SK-N-SH (cell line): ENCODE measurements at regions not wholly inside any gene's neighbourhood (a gene's known extent, or its start where the extent isn't known, plus 50 kb on each side); places are given as distances from the start of the nearest gene placed in this dataset.

ENCODE experiments used
- CTCF ChIA-PET: fragments of 300-600, 350-600 bp; formaldehyde crosslinking; extraction: SDS; loops from one replicate; lab custom pipeline; 2021; lab: Yijun Ruan, JAX
- POLR2A ChIA-PET: fragments of 350-600 bp; sonication (Branson Sonifier 250); formaldehyde crosslinking; extraction: SDS; loops from one replicate; lab custom pipeline; 2020; ENCODE audit warnings: antibody characterized with exemption, inconsistent platforms; lab: Yijun Ruan, JAX
- DNase-seq: peaks from one replicate; pipeline ENCODE4 v3.0.0; 2012
- H2AFZ ChIP-seq: fragments of 200-600 bp; sonication (generic); 2 replicates; pipeline ENCODE4 v1.8.1; 2016; ENCODE audit warnings: antibody characterized with exemption, mild to moderate bottlenecking, low read depth
- H3F3A ChIP-seq: fragments of 200-600 bp; sonication (generic); replicated peaks from 2 replicates; pipeline ENCODE3; 2016; ENCODE audit warnings: antibody characterized with exemption, mild to moderate bottlenecking; ENCODE audit not compliant: insufficient read depth
- H3K27ac ChIP-seq, 2 experiments: fragments of 200-500 bp in 1 of 2; fragments of 200-600 bp in 1 of 2; sonication (Bioruptor generic) in 1 of 2; sonication (generic), shearing (Covaris generic) in 1 of 2; 2 replicates each; pipeline versions ENCODE4 v1.5.1 to v1.6.1; 2014 to 2016; ENCODE audit warnings: low read depth in 2 of 2, inconsistent platforms in 1 of 2, low read length in 1 of 2, mild to moderate bottlenecking in 1 of 2, mixed read lengths in 1 of 2
- H3K27me3 ChIP-seq: fragments of 200-600 bp; sonication (generic), shearing (Covaris generic); 2 replicates; pipeline ENCODE4 v1.6.1; 2016; ENCODE audit warnings: mixed run types; ENCODE audit not compliant: insufficient read depth
- H3K36me3 ChIP-seq, 2 experiments: fragments of 200-500 bp in 1 of 2; fragments of 200-600 bp in 1 of 2; sonication (Bioruptor generic) in 1 of 2; sonication (generic) in 1 of 2; replicated peaks in 1 of 2; 2 replicates each; pipeline versions ENCODE3 to v1.5.1; 2014 to 2016; ENCODE audit warnings: low read length in 1 of 2, mild to moderate bottlenecking in 1 of 2; ENCODE audit not compliant: insufficient read depth in 2 of 2, control insufficient read depth in 1 of 2
- H3K4me1 ChIP-seq, 2 experiments: fragments of 200-500 bp in 1 of 2; fragments of 200-600 bp in 1 of 2; sonication (Bioruptor generic) in 1 of 2; sonication (generic), shearing (Covaris generic) in 1 of 2; 2 replicates each; pipeline versions ENCODE4 v1.5.1 to v1.6.1; 2014 to 2016; ENCODE audit warnings: low read depth in 1 of 2, low read length in 1 of 2, mixed run types in 1 of 2; ENCODE audit not compliant: insufficient read depth in 2 of 2, control insufficient read depth in 1 of 2
- H3K4me2 ChIP-seq: fragments of 200-600 bp; sonication (generic), shearing (Covaris generic); 2 replicates; pipeline ENCODE4 v1.6.1; 2017; ENCODE audit warnings: mixed run types
- H3K4me3 ChIP-seq, 2 experiments: fragments of 200-500 bp in 1 of 2; fragments of 200-600 bp in 1 of 2; sonication (Bioruptor generic) in 1 of 2; sonication (generic), shearing (Covaris generic) in 1 of 2; 2 replicates each; pipeline versions ENCODE4 v1.5.1 to v1.8.1; 2014 to 2016; ENCODE audit warnings: low read depth in 2 of 2, inconsistent platforms in 1 of 2, low read length in 1 of 2, mild to moderate bottlenecking in 1 of 2, mixed read lengths in 1 of 2, moderate library complexity in 1 of 2
- H3K79me2 ChIP-seq: fragments of 200-600 bp; sonication (generic); 2 replicates; pipeline ENCODE4 v1.8.1; 2017; ENCODE audit warnings: mild to moderate bottlenecking; ENCODE audit not compliant: insufficient read depth
- H3K9ac ChIP-seq: fragments of 200-600 bp; sonication (generic); 2 replicates; pipeline ENCODE4 v1.6.1; 2017; ENCODE audit warnings: mixed run types
- H3K9me2 ChIP-seq: fragments of 200-600 bp; sonication (generic); 2 replicates; pipeline ENCODE4 v1.6.1; 2017; ENCODE audit warnings: mixed run types
- H3K9me3 ChIP-seq: fragments of 200-600 bp; sonication (generic); 2 replicates; pipeline ENCODE4 v1.6.1; 2017; ENCODE audit warnings: mixed run types, mild to moderate bottlenecking, moderate library complexity
- H4K20me1 ChIP-seq: fragments of 200-600 bp; sonication (generic); 2 replicates; pipeline ENCODE4 v1.6.1; 2017; ENCODE audit warnings: mild to moderate bottlenecking, mixed run types; ENCODE audit not compliant: insufficient read depth
- CHD2 ChIP-seq: fragments of 150-350 bp; IDR thresholded peaks from 2 replicates; pipeline ENCODE4 v1.6.1; 2018; ENCODE audit warnings: low read length; ENCODE audit not compliant: partially characterized antibody
- EP300 ChIP-seq, 2 experiments: IDR thresholded peaks; 2 replicates each; pipeline versions ENCODE4 v1.4.0 to v1.6.1; 2012; ENCODE audit warnings: borderline replicate concordance in 1 of 2, low read depth in 1 of 2, low read length in 1 of 2
- EZH2phosphoT487 ChIP-seq: fragments of 200-600 bp; sonication (generic); IDR thresholded peaks from 2 replicates; pipeline ENCODE4 v1.6.1; 2017; ENCODE audit warnings: low read depth, mixed run types, mild to moderate bottlenecking, antibody characterized with exemption, moderate library complexity, borderline replicate concordance
- FOSL2 ChIP-seq: IDR thresholded peaks from 2 replicates; pipeline ENCODE4 v1.4.0; 2012; ENCODE audit warnings: low read depth, mild to moderate bottlenecking, moderate library complexity, borderline replicate concordance
- FOXJ3 ChIP-seq: sonication (generic); formaldehyde crosslinking; IDR thresholded peaks from 2 replicates; pipeline ENCODE4 v1.5.1; 2020; ENCODE audit warnings: mild to moderate bottlenecking, missing genetic modification reagents
- GABPA ChIP-seq: IDR thresholded peaks from 2 replicates; pipeline ENCODE4 v1.4.0; 2012; ENCODE audit warnings: low read depth, mild to moderate bottlenecking
- JUND ChIP-seq: IDR thresholded peaks from 2 replicates; pipeline ENCODE4 v1.4.0; 2012
- MEF2A ChIP-seq: IDR thresholded peaks from 2 replicates; pipeline ENCODE4 v1.4.0; 2012; ENCODE audit warnings: low read depth, borderline replicate concordance
- NFIC ChIP-seq: IDR thresholded peaks from 2 replicates; pipeline ENCODE4 v1.4.0; 2012; ENCODE audit warnings: borderline replicate concordance
- NRF1 ChIP-seq: IDR thresholded peaks from 2 replicates; pipeline ENCODE4 v1.6.1; 2012; ENCODE audit warnings: low read depth, mild to moderate bottlenecking, low read length
- POLR2AphosphoS5 ChIP-seq: IDR thresholded peaks from 2 replicates; pipeline ENCODE4 v1.6.1; 2012; ENCODE audit warnings: low read depth, low read length
- RCOR1 ChIP-seq: fragments of 150-350 bp; IDR thresholded peaks from 2 replicates; pipeline ENCODE4 v1.6.1; 2017; ENCODE audit warnings: antibody characterized with exemption, low read length
- SIN3A ChIP-seq: IDR thresholded peaks from 2 replicates; pipeline ENCODE4 v1.6.1; 2012; ENCODE audit warnings: low read depth, mild to moderate bottlenecking, low read length, moderate library complexity, borderline replicate concordance
- TCF12 ChIP-seq: IDR thresholded peaks from 2 replicates; pipeline ENCODE4 v1.4.0; 2012
- YY1 ChIP-seq: IDR thresholded peaks from 2 replicates; pipeline ENCODE4 v1.4.0; 2012; ENCODE audit warnings: low read depth, mild to moderate bottlenecking
- WGBS: methylation state at CpG from one replicate; pipeline ENCODE4 v1.1.6; 2017; ENCODE audit warnings: low lambda C conversion rate; 5-methylcytosine and 5-hydroxymethylcytosine counted together
- TF ChIP-seq, protein P1 (sequence below): fragments of 150-350 bp; IDR thresholded peaks from 2 replicates; pipeline ENCODE4 v1.6.1; 2017; ENCODE audit warnings: antibody characterized with exemption, low read length, low read depth, borderline replicate concordance
- TF ChIP-seq, protein P2 (sequence below): IDR thresholded peaks from 2 replicates; pipeline ENCODE4 v1.4.0; 2012; ENCODE audit warnings: low read depth, borderline replicate concordance
- TF ChIP-seq, protein P3 (sequence below): IDR thresholded peaks from 2 replicates; pipeline ENCODE4; 2012
- TF ChIP-seq, protein P4 (sequence below): IDR thresholded peaks from 2 replicates; pipeline ENCODE4 v1.6.1; 2012; ENCODE audit warnings: mild to moderate bottlenecking, low read depth, low read length, moderate library complexity
- TF ChIP-seq, protein P5 (sequence below): fragments of 150-350 bp; IDR thresholded peaks from 2 replicates; pipeline ENCODE4 v1.6.1; 2016; ENCODE audit warnings: mild to moderate bottlenecking, low read depth, low read length

DNA sequence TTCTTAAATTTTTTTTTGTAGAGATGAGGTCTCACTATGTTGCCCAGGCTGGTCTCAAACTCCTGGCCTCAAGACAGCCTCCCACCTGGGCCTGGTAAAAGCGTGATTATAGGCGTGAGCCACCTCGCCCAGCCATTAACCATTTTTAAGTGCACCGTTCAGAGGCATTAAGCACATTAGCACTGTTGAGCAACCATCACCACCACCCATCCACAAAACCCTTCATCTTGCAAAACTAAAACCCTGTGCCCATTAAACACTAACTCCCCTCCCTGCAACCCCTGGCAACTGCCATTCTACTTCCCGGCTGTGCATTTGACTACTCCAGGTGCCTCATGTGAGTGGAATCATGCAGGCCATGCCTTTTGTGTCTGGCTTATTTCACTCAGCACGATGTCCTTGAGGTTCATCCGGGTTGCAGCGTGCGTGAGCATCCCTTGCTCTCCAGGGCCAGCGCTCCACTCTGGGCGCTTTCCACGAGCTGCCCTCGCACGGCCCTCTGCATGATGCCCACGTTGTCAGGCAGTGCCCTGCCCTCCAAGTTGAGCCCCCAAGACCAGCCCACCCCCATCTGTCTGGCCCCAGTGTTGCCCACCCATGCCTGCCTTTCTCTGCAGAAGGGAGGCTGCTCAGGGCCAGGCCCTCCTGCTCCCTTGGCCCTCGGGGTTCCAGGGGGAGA, 63.0 kb upstream of the GLI2 start:
- POLR2A ChIA-PET, result no interaction called here
- TF ChIP-seq YY1, result no peak
- no peak for TF ChIP-seq JUND
- TF ChIP-seq, protein P1, sequence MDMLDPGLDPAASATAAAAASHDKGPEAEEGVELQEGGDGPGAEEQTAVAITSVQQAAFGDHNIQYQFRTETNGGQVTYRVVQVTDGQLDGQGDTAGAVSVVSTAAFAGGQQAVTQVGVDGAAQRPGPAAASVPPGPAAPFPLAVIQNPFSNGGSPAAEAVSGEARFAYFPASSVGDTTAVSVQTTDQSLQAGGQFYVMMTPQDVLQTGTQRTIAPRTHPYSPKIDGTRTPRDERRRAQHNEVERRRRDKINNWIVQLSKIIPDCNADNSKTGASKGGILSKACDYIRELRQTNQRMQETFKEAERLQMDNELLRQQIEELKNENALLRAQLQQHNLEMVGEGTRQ, result no peak
- TF ChIP-seq FOSL2, result no peak
- TF ChIP-seq TCF12, result no peak
- TF ChIP-seq POLR2AphosphoS5, result no peak
- TF ChIP-seq NRF1, result no peak
- TF ChIP-seq FOXJ3 (CRISPR knock-in tag), result no peak
- TF ChIP-seq NFIC, result no peak
- TF ChIP-seq, protein P2, sequence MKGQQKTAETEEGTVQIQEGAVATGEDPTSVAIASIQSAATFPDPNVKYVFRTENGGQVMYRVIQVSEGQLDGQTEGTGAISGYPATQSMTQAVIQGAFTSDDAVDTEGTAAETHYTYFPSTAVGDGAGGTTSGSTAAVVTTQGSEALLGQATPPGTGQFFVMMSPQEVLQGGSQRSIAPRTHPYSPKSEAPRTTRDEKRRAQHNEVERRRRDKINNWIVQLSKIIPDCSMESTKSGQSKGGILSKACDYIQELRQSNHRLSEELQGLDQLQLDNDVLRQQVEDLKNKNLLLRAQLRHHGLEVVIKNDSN, result no peak
- no peak for TF ChIP-seq GABPA
- no peak for TF ChIP-seq EP300 (IDR thresholded peaks at IDR 0.05; ENCODE audit: borderline replicate concordance in 1 of 2, low read depth in 1 of 2, low read length in 1 of 2)
- TF ChIP-seq, protein P3, sequence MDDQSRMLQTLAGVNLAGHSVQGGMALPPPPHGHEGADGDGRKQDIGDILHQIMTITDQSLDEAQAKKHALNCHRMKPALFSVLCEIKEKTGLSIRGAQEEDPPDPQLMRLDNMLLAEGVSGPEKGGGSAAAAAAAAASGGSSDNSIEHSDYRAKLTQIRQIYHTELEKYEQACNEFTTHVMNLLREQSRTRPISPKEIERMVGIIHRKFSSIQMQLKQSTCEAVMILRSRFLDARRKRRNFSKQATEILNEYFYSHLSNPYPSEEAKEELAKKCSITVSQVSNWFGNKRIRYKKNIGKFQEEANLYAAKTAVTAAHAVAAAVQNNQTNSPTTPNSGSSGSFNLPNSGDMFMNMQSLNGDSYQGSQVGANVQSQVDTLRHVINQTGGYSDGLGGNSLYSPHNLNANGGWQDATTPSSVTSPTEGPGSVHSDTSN, result no peak
- TF ChIP-seq CHD2, result no peak
- TF ChIP-seq RCOR1, result no peak
- TF ChIP-seq EZH2phosphoT487, result no peak
- TF ChIP-seq, protein P4, sequence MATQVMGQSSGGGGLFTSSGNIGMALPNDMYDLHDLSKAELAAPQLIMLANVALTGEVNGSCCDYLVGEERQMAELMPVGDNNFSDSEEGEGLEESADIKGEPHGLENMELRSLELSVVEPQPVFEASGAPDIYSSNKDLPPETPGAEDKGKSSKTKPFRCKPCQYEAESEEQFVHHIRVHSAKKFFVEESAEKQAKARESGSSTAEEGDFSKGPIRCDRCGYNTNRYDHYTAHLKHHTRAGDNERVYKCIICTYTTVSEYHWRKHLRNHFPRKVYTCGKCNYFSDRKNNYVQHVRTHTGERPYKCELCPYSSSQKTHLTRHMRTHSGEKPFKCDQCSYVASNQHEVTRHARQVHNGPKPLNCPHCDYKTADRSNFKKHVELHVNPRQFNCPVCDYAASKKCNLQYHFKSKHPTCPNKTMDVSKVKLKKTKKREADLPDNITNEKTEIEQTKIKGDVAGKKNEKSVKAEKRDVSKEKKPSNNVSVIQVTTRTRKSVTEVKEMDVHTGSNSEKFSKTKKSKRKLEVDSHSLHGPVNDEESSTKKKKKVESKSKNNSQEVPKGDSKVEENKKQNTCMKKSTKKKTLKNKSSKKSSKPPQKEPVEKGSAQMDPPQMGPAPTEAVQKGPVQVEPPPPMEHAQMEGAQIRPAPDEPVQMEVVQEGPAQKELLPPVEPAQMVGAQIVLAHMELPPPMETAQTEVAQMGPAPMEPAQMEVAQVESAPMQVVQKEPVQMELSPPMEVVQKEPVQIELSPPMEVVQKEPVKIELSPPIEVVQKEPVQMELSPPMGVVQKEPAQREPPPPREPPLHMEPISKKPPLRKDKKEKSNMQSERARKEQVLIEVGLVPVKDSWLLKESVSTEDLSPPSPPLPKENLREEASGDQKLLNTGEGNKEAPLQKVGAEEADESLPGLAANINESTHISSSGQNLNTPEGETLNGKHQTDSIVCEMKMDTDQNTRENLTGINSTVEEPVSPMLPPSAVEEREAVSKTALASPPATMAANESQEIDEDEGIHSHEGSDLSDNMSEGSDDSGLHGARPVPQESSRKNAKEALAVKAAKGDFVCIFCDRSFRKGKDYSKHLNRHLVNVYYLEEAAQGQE, result no peak
- TF ChIP-seq SIN3A, result no peak
- no peak for TF ChIP-seq MEF2A
- TF ChIP-seq, protein P5, sequence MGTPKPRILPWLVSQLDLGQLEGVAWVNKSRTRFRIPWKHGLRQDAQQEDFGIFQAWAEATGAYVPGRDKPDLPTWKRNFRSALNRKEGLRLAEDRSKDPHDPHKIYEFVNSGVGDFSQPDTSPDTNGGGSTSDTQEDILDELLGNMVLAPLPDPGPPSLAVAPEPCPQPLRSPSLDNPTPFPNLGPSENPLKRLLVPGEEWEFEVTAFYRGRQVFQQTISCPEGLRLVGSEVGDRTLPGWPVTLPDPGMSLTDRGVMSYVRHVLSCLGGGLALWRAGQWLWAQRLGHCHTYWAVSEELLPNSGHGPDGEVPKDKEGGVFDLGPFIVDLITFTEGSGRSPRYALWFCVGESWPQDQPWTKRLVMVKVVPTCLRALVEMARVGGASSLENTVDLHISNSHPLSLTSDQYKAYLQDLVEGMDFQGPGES, result no peak
- TF ChIP-seq, all 33 proteins: peak for 0
- H2AFZ ChIP-seq, result no peak overlapping the region
- CTCF ChIA-PET, result interaction anchor here (1.3 to 3.1 kb wide), 3 partner anchors 8 to 423 kb away, joined by 3 to 17 read pairs (median 9); no protein-coding TSS in a partner anchor
- H3K79me2 ChIP-seq, result no peaks in the 10 kb centered on the region
- peaks cover 0 to 12% of the 10 kb centered on the region in 2 experiments; a peak in 1 of 4 replicates for H3K4me1 ChIP-seq
- H3K4me3 ChIP-seq, result no peak overlapping the region
- H3K9me3 ChIP-seq, result no peaks in the 10 kb centered on the region
- H3K9me2 ChIP-seq, result no peaks in the 10 kb centered on the region
- H4K20me1 ChIP-seq, result no peaks in the 10 kb centered on the region
- peaks cover 4% of the 10 kb centered on the region for H3F3A ChIP-seq
- no peak overlapping the region for H3K4me2 ChIP-seq
- H3K27me3 ChIP-seq, result peaks cover 8% of the 10 kb centered on the region; the same call in 1 of the 2 replicates
- no peaks in the 10 kb centered on the region for H3K36me3 ChIP-seq
- no peak for DNase-seq
- WGBS, result 71% methylated on average over 15 of the region's 16 CpGs
- H3K9ac ChIP-seq, result no peak overlapping the region
- H3K27ac ChIP-seq, result no peak overlapping the region
